ENCODE measurements at regions not wholly inside any gene's neighbourhood (a gene's known extent, or its start where the extent isn't known, plus 50 kb on each side); places are given as distances from the start of the nearest gene placed in this dataset.

DNA sequence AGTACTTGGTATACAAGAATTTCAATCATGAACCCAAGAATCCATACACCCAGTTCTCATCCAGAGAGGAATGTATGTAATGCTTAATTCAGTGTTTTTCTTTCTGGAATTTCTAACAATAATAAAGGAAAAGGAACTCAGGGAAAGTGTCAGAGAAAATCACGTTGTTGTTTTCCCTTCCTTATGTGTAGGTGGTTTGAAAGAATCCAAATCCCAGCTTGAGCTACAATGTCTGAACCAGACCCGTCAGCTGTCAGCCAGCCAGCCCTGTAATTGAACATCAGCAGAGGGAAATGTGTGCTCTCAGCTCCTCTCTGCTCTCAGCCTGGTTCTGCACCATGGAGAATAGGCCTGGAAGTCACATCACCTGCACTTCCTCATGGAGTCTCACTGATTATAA, 126.5 kb downstream of the TMEM30B start:
- no peak for TF ChIP-seq FOXP2 (optimal IDR thresholded peaks at IDR 0.05; ENCODE audit: borderline replicate concordance, extremely low read depth, extremely low read length, insufficient read depth)
- TF ChIP-seq POLR2AphosphoS5 (IDR thresholded peaks at IDR 0.05; ENCODE audit: low read depth, low read length), result no peak
- TF ChIP-seq TAF1 (IDR thresholded peaks at IDR 0.05; ENCODE audit: borderline replicate concordance, insufficient read depth, low read length), result no peak
- TF ChIP-seq, protein P1, sequence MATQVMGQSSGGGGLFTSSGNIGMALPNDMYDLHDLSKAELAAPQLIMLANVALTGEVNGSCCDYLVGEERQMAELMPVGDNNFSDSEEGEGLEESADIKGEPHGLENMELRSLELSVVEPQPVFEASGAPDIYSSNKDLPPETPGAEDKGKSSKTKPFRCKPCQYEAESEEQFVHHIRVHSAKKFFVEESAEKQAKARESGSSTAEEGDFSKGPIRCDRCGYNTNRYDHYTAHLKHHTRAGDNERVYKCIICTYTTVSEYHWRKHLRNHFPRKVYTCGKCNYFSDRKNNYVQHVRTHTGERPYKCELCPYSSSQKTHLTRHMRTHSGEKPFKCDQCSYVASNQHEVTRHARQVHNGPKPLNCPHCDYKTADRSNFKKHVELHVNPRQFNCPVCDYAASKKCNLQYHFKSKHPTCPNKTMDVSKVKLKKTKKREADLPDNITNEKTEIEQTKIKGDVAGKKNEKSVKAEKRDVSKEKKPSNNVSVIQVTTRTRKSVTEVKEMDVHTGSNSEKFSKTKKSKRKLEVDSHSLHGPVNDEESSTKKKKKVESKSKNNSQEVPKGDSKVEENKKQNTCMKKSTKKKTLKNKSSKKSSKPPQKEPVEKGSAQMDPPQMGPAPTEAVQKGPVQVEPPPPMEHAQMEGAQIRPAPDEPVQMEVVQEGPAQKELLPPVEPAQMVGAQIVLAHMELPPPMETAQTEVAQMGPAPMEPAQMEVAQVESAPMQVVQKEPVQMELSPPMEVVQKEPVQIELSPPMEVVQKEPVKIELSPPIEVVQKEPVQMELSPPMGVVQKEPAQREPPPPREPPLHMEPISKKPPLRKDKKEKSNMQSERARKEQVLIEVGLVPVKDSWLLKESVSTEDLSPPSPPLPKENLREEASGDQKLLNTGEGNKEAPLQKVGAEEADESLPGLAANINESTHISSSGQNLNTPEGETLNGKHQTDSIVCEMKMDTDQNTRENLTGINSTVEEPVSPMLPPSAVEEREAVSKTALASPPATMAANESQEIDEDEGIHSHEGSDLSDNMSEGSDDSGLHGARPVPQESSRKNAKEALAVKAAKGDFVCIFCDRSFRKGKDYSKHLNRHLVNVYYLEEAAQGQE (IDR thresholded peaks at IDR 0.05; ENCODE audit: insufficient read depth in 1 of 2, low read depth in 2 of 2, low read length in 2 of 2), result no peak

Measured in PFSK-1 (cell line).